Cardiac muscle cell (in vitro differentiated cells and primary cell): ENCODE measurements at regions not wholly inside any gene's neighbourhood (a gene's known extent, or its start where the extent isn't known, plus 50 kb on each side); places are given as distances from the start of the nearest gene placed in this dataset.

ENCODE experiments used
- DNase-seq, 2 donors: peaks; one replicate each; pipeline versions ENCODE4 v3.0.0 to v3.0.0-alpha.2; 2010 to 2017; ENCODE audit warnings: low read depth in 1 of 2, low spot score in 1 of 2
- H3K27ac ChIP-seq: fragments of 200-600 bp; sonication (generic); 2 replicates; pipeline ENCODE4 v1.5.1; 2016
- H3K27me3 ChIP-seq: fragments of 200-600 bp; sonication (generic); 2 replicates; pipeline ENCODE4 v1.6.0; 2016; ENCODE audit warnings: control low read depth
- H3K36me3 ChIP-seq: fragments of 200-600 bp; sonication (generic); 2 replicates; pipeline ENCODE4 v1.5.1; 2016; ENCODE audit warnings: control low read depth
- H3K4me1 ChIP-seq: fragments of 200-600 bp; sonication (generic); 2 replicates; pipeline ENCODE4 v1.8.1; 2017; ENCODE audit warnings: low read depth, mild to moderate bottlenecking, mixed run types
- H3K4me3 ChIP-seq: fragments of 200-600 bp; sonication (generic); 2 replicates; pipeline ENCODE4 v1.5.1; 2016; ENCODE audit warnings: mild to moderate bottlenecking
- H3K9me3 ChIP-seq: fragments of 200-600 bp; sonication (generic); 2 replicates; pipeline ENCODE4 v1.5.1; 2017; ENCODE audit warnings: low read depth, mild to moderate bottlenecking, control low read depth
- TF ChIP-seq, protein P1 (sequence below): IDR thresholded peaks from 2 replicates; pipeline ENCODE4 v1.5.1; 2012; ENCODE audit warnings: low read depth, mild to moderate bottlenecking, low read length

DNA sequence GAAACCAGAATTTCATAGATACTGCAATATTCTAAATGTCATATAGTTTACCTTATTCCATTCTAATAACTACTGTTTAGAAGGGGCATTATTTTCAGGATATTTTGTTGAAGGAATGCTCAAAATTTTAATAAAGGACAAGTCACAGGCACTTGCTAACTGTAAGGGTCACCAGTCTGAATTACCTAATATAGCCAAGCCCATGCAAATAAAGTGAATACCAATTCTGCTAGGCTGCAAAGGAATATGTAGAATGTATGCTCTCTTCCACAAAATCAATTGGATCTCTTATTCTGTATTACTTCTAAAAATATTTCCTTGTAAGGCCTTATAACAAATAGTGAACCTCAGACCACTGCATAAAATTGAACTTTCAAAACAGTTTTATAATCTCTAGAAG, 52.3 kb upstream of the FAT4 start:
- H3K27ac ChIP-seq = no peak overlapping the region
- no peaks in the 10 kb centered on the region for H3K9me3 ChIP-seq
- H3K4me3 ChIP-seq = no peak overlapping the region
- H3K36me3 ChIP-seq = no peaks in the 10 kb centered on the region
- no peak for DNase-seq
- H3K4me1 ChIP-seq = peaks cover 9% of the 10 kb centered on the region
- TF ChIP-seq, protein P1, sequence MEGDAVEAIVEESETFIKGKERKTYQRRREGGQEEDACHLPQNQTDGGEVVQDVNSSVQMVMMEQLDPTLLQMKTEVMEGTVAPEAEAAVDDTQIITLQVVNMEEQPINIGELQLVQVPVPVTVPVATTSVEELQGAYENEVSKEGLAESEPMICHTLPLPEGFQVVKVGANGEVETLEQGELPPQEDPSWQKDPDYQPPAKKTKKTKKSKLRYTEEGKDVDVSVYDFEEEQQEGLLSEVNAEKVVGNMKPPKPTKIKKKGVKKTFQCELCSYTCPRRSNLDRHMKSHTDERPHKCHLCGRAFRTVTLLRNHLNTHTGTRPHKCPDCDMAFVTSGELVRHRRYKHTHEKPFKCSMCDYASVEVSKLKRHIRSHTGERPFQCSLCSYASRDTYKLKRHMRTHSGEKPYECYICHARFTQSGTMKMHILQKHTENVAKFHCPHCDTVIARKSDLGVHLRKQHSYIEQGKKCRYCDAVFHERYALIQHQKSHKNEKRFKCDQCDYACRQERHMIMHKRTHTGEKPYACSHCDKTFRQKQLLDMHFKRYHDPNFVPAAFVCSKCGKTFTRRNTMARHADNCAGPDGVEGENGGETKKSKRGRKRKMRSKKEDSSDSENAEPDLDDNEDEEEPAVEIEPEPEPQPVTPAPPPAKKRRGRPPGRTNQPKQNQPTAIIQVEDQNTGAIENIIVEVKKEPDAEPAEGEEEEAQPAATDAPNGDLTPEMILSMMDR = no peak
- no peaks in the 10 kb centered on the region for H3K27me3 ChIP-seq

DNA sequence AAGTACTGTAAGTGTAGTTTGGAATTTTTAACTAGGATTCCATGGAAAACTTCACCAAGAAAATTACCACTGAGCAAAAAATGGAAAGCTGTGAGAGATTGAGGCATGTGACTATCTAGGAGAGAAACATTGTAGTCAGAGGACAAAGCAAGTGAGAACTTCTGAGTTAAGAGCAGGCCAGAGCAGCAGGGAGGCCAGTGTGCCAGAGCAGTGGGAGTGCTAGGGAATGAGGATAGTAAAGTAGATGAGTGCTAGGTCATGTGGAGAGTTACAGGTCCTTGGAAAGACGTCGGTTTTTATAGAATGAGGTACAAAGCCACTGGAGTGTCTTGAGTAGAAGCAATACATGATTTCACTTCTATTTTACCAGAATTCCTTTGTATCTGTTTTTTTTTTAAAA, 52.7 kb upstream of the FAT4 start:
- Histone ChIP-seq H3K36me3 (no peaks in the 10 kb centered on the region), H3K4me3 (no peak overlapping the region), H3K4me1 (peaks cover 5% of the 10 kb centered on the region), H3K27ac (no peak overlapping the region), H3K27me3 (no peaks in the 10 kb centered on the region), H3K9me3 (no peaks in the 10 kb centered on the region)
- TF ChIP-seq, protein P1 = no peak
- DNase-seq = no peak

DNA sequence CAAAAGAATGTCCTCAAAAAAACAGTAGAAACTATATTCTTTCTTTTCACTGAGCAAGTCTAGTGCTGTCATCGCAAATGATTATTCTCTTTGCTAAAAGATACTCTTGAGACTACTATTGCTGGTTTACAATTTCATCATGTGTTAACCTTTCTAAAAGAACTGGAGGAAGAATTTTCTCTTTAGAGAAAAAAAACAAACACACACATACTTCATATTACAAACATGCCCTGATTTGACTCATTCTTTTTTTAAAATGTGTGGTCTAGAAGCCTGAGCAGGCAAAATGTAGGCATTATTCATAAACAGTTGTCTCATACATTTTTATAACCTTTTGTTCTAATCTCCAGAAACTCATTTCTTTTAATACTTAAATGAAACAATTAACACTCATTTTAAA, 60.6 kb upstream of the FAT4 start:
- Histone ChIP-seq H3K4me3 (no peak overlapping the region), H3K4me1 (no peaks in the 10 kb centered on the region), H3K36me3 (no peaks in the 10 kb centered on the region), H3K9me3 (no peaks in the 10 kb centered on the region), H3K27me3 (no peaks in the 10 kb centered on the region), H3K27ac (no peak overlapping the region)
- peak in 1 of 2 donors; percentile 9 for DNase-seq
- TF ChIP-seq, protein P1 = no peak

DNA sequence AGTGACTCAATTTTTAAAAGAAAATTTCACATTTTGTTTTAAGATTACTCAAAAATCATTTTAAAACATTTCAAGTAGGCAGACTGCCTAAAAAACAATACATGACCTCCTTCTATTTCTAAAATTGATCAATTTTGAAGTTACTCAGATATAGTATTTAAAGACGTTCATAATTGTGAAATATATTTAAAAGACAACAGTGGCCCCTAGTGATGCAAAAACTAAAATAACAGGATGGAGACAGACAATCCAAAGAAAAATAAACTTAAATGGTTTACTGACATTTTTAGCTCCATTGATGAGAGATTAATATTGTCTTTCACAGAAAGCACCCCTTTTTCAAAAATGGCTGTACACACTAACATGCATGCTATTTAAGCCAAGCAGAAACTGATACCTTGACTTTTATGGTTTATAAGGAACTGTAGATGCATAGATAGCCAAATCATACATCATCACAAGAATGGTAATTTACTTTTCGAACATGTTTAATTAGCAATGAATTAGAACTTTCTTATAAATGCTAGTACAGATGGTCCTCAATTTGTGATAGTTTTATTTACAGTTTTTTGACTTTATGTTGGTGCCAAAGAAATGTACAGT, 69.8 kb upstream of the FAT4 start:
- H3K27me3 ChIP-seq = no peaks in the 10 kb centered on the region
- H3K4me3 ChIP-seq = no peak overlapping the region
- H3K36me3 ChIP-seq = no peaks in the 10 kb centered on the region
- DNase-seq = peak; percentile 12 to 57
- no peak overlapping the region for H3K27ac ChIP-seq
- no peaks in the 10 kb centered on the region for H3K9me3 ChIP-seq
- TF ChIP-seq, protein P1 = peak; percentile 42
- no peaks in the 10 kb centered on the region for H3K4me1 ChIP-seq

DNA sequence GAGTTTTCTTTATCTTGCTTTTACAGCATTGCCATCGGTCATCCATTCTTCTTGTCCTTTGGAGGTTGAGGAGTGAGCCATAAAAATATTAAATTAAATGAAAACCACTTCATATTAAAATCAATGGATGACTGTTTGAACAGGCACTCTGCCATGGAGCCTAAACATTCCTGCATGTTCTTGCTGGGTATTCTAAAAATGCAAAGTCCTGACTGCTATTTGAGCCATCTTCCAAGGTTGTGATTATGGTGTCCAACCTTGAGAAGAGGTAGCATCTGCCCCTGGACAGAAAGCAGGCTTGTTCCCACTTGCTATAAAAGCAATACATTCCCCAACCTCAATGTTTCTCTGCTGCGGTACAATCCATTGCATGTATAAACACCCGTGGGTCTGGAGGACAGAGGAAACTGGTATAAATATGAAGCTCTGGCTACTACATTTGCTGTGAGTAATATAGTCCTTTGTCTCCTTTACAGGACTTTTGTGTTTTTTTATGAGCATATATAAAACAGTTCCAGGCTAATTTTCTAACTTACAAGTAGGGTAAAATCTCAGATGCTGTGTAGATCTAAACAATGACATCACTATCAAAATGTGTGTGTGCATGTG, 70.9 kb upstream of the FAT4 start:
- H3K27ac ChIP-seq = no peak overlapping the region
- no peaks in the 10 kb centered on the region for H3K4me1 ChIP-seq
- no peaks in the 10 kb centered on the region for H3K27me3 ChIP-seq
- no peaks in the 10 kb centered on the region for H3K36me3 ChIP-seq
- H3K4me3 ChIP-seq = no peak overlapping the region
- DNase-seq = peak in 1 of 2 donors; percentile 8
- H3K9me3 ChIP-seq = no peaks in the 10 kb centered on the region
- TF ChIP-seq, protein P1 = no peak
